ENCODE measurements at regions not wholly inside any gene's neighbourhood (a gene's known extent, or its start where the extent isn't known, plus 50 kb on each side); places are given as distances from the start of the nearest gene placed in this dataset.

DNA sequence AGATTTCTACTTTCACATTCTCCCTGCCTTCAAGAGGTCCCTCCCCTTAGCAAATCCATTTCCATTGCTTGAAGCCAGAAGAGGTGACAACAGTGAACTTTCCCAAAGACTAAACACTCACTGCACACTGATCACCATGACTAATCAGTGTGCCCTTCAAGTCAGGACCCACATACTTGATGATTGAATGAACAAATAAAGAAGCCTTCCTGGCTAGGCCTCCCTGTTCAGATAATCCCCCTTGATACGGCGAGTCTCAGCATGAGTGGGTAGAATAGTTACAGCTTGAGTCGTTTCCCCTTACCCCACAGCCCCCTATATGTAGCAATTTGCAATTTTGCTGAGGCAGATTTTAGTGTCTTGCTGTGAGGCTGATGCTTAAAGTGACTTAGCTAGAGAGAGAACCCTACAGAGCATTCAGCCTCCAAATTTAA lies 102.2 kb downstream of the UNC5CL start:
- TF ChIP-seq, protein P1, sequence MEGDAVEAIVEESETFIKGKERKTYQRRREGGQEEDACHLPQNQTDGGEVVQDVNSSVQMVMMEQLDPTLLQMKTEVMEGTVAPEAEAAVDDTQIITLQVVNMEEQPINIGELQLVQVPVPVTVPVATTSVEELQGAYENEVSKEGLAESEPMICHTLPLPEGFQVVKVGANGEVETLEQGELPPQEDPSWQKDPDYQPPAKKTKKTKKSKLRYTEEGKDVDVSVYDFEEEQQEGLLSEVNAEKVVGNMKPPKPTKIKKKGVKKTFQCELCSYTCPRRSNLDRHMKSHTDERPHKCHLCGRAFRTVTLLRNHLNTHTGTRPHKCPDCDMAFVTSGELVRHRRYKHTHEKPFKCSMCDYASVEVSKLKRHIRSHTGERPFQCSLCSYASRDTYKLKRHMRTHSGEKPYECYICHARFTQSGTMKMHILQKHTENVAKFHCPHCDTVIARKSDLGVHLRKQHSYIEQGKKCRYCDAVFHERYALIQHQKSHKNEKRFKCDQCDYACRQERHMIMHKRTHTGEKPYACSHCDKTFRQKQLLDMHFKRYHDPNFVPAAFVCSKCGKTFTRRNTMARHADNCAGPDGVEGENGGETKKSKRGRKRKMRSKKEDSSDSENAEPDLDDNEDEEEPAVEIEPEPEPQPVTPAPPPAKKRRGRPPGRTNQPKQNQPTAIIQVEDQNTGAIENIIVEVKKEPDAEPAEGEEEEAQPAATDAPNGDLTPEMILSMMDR (conservative IDR thresholded peaks at IDR 0.05): no peak
- no peak for TF ChIP-seq EZH2 (IDR thresholded peaks at IDR 0.05; ENCODE audit: low read depth)

Data from PC-9 (cell line).